22Rv1 (cell line): ENCODE measurements at regions not wholly inside any gene's neighbourhood (a gene's known extent, or its start where the extent isn't known, plus 50 kb on each side); places are given as distances from the start of the nearest gene placed in this dataset.

ENCODE experiments used
- CTCF ChIP-seq: fragments of 450-650 bp; IDR thresholded peaks from 2 replicates; pipeline ENCODE4 v1.5.1; 2017; ENCODE audit warnings: mild to moderate bottlenecking
- ZFX ChIP-seq: fragments of 450-650 bp; IDR thresholded peaks from 2 replicates; pipeline ENCODE4 v1.6.1; 2017; ENCODE audit warnings: antibody characterized with exemption, borderline replicate concordance

GRCh38 chr5:84870369-84870768 is 485.7 kb upstream of the EDIL3 start:
- TF ChIP-seq CTCF: no peak
- TF ChIP-seq ZFX: no peak
